GM20000 (cell line): ENCODE measurements at regions not wholly inside any gene's neighbourhood (a gene's known extent, or its start where the extent isn't known, plus 50 kb on each side); places are given as distances from the start of the nearest gene placed in this dataset.

ENCODE experiments used
- DNase-seq: peaks from one replicate; pipeline ENCODE4 v3.0.0; 2012; ENCODE audit warnings: low spot score
- TF ChIP-seq, protein P1 (sequence below): IDR thresholded peaks from 2 replicates; pipeline ENCODE4 v1.5.1; 2012; ENCODE audit warnings: mild to moderate bottlenecking, control low read depth; ENCODE audit errors: extremely low read depth, missing control alignments

- DNase-seq = no peak
Measured at GRCh38 chr3:159150180-159150579, 348.3 kb downstream of the MFSD1 start.

DNA sequence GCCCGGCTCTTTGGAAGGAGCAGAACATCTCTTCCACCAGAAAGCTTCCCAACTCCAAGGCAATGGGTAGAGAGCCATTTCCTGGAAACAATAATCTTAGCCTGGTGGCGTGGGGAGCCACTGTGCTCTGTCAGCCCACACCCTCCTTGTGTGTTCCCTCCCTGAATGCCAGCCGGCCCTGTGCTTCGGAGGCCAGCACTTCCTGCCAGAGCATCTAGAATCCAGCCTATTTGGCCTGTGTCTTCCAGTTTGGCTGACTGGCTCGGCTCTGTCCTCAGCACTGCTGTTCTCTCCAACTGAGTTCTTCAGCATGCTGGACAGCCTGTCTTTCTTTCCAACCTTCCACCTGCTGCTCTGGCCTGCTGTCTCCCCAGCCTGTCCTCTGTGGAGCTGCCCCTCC lies 349.3 kb downstream of the MFSD1 start:
- TF ChIP-seq, protein P1, sequence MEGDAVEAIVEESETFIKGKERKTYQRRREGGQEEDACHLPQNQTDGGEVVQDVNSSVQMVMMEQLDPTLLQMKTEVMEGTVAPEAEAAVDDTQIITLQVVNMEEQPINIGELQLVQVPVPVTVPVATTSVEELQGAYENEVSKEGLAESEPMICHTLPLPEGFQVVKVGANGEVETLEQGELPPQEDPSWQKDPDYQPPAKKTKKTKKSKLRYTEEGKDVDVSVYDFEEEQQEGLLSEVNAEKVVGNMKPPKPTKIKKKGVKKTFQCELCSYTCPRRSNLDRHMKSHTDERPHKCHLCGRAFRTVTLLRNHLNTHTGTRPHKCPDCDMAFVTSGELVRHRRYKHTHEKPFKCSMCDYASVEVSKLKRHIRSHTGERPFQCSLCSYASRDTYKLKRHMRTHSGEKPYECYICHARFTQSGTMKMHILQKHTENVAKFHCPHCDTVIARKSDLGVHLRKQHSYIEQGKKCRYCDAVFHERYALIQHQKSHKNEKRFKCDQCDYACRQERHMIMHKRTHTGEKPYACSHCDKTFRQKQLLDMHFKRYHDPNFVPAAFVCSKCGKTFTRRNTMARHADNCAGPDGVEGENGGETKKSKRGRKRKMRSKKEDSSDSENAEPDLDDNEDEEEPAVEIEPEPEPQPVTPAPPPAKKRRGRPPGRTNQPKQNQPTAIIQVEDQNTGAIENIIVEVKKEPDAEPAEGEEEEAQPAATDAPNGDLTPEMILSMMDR = no peak

More at GRCh38 chr3:159150180-159150579, 348.3 kb downstream of the MFSD1 start:
- TF ChIP-seq, protein P1 = no peak

DNA sequence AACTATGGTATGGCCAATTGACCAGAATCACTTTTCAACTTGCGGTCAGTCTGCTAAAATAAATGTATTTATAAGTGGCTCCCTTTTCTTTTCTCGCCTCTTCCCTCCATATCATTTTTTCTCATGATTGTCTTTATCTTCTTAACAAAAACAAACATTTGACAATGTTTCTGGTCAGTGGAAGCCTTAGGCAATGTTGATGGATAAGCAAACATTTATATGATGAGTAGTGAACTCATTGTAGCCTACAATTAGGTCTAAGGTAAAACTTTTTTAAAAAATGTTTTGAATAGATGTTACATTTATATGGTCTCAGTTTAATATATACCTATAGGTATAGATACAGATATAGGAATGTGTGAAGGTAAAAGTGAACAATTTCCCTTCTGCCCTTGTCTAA lies 355.4 kb downstream of the MFSD1 start:
- TF ChIP-seq, protein P1 = no peak
- DNase-seq = no peak

More for the DNA sequence above, 349.3 kb downstream of the MFSD1 start:
- DNase-seq = no peak

DNA sequence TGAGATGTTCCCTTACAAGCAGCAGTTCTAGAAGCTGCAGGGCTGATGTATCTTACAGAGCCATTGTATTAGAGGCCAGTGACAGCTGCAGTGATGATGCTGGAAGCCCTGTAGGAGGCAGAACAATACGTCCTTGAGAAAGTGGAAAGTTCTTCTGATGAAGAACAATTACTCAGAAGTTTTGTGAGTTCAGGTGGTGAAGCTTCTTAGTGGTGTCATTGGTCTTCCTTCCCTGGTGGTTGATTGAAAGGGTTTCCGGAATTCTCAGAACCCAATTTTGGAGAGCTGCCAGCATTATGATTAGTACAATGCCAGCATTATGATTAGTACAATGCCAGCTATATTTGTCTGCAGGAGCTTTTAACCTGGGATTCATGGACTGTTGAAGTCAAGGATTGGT lies 356.4 kb downstream of the MFSD1 start:
- TF ChIP-seq, protein P1 = peak; percentile 7
- DNase-seq = no peak

DNA sequence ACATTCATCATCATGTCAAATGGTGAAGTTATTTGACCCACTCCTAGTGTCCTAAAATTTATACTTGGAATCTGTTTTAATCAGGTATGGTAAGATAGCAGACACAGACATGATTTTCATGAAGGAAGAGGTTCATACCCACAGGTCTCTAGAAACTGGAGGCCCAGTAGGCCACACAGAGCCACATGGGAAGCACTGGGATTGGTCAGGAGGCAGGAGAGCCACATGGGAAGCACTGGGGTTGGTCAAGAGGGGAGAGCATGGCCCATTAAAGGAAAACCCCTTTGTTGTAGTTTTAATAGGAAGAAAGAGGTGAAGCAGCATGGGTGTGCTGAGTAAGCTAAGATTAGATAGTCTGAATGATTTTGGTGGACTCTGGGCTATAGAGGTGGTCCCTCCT lies 356.9 kb downstream of the MFSD1 start:
- TF ChIP-seq, protein P1 = no peak
- no peak for DNase-seq

- no peak for DNase-seq
- TF ChIP-seq, protein P1 = no peak
Measured at GRCh38 chr3:159159546-159159945, 357.7 kb downstream of the MFSD1 start.

DNA sequence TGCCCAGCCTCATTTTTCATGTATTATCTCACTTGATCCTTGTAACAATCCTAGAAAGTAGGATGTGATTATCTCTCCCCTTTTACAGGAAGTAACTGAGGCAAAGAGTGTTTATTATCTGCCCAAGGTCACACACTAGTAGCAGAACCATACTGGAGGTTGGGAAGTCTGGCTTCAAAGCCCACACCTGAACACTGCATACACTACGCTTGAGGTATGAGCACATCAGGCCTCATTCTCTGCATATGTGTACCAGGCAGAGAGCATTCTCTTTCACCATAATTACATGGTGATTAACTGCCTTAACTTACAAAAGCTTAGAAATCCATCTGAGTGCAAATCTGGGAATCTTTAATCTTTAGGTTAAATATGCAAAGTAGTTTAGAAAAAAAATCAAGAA lies 361.8 kb downstream of the MFSD1 start:
- TF ChIP-seq, protein P1 = no peak

DNA sequence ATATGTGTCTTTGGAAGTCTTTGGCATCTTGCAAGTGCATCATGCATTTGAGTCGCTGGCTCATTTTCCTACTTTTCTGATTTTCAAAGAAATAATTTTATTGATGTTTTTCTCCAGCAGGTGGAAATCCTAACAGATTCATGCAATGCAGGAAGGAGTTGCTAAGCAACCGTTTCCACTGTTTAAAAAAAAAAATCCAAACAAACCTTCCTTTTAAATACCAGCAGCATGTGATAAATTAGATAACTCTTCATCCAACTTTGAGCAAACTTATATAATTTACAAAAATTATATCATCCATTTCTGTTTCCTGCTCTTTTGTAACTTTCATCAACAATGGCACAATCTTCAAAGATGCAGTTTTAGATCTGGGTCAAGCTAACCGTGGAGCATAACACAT lies 364.1 kb downstream of the MFSD1 start:
- TF ChIP-seq, protein P1 = no peak
- DNase-seq = no peak

More for the DNA sequence above, 361.8 kb downstream of the MFSD1 start:
- no peak for DNase-seq
